ENCODE measurements at regions not wholly inside any gene's neighbourhood (a gene's known extent, or its start where the extent isn't known, plus 50 kb on each side); places are given as distances from the start of the nearest gene placed in this dataset.

DNA sequence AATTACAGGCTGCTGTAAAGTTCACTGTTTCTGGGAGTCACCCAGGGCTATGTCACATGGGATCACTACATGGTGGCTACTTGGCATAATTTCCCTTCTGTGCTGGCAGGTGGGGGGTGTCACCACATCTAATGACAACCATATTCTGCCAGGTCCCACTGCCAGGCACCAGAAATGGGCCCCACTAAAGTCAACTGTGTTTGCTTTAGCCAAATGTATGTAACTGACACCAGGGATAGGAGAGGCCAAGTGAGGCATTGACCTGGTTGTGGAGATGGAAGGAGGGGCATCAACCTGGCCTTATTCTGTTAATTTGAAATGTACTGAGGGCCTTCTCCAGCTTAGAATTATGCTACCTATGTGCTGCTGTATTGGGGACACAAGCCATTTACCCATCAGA is 370.6 kb upstream of the PROX1 start:
- no peak overlapping the region for H3K4me2 ChIP-seq (ENCODE audit: low read length)
- H3K27ac ChIP-seq (ENCODE audit: low read depth, low read length, poor library complexity, severe bottlenecking): no peak overlapping the region
- no peak for DNase-seq (ENCODE audit: low spot score)
- H3K79me2 ChIP-seq (ENCODE audit: insufficient read depth, low read depth, low read length): no peaks in the 10 kb centered on the region
- H3K4me3 ChIP-seq (ENCODE audit: low read depth, low read length, poor library complexity, severe bottlenecking): no peak overlapping the region
- H3K9me2 ChIP-seq (ENCODE audit: insufficient read depth, low read length): no peaks in the 10 kb centered on the region
- intact Hi-C loops (cut with micrococcal nuclease; ENCODE audit: unreplicated experiment): no loop called here
- ChIA-PET CTCF (ENCODE audit: unreplicated experiment) (no interaction called here), POLR2A (interaction anchor here (0.6 to 1.0 kb wide), 2 partner anchors 18 to 337 kb away, joined by 3 read pairs; no protein-coding TSS in a partner anchor)
- no peaks in the 10 kb centered on the region for H3K36me3 ChIP-seq (ENCODE audit: insufficient read depth, low read length)
- TF ChIP-seq EZH2phosphoT487 (IDR thresholded peaks at IDR 0.05; ENCODE audit: borderline replicate concordance, low read depth, low read length): no peak
- TF ChIP-seq, protein P1, sequence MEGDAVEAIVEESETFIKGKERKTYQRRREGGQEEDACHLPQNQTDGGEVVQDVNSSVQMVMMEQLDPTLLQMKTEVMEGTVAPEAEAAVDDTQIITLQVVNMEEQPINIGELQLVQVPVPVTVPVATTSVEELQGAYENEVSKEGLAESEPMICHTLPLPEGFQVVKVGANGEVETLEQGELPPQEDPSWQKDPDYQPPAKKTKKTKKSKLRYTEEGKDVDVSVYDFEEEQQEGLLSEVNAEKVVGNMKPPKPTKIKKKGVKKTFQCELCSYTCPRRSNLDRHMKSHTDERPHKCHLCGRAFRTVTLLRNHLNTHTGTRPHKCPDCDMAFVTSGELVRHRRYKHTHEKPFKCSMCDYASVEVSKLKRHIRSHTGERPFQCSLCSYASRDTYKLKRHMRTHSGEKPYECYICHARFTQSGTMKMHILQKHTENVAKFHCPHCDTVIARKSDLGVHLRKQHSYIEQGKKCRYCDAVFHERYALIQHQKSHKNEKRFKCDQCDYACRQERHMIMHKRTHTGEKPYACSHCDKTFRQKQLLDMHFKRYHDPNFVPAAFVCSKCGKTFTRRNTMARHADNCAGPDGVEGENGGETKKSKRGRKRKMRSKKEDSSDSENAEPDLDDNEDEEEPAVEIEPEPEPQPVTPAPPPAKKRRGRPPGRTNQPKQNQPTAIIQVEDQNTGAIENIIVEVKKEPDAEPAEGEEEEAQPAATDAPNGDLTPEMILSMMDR (conservative IDR thresholded peaks at IDR 0.05; ENCODE audit: low read length): no peak
- H3K9me3 ChIP-seq (ENCODE audit: low read length): no peaks in the 10 kb centered on the region
- no TSS peak for BruUV-seq (replicated peaks)
- no peaks in the 10 kb centered on the region for H3K4me1 ChIP-seq (ENCODE audit: insufficient read depth, low read length, poor library complexity, severe bottlenecking)
- H2AFZ ChIP-seq (ENCODE audit: low read length): no peak overlapping the region
- H4K20me1 ChIP-seq (ENCODE audit: insufficient read depth, low read length): no peaks in the 10 kb centered on the region

DNA sequence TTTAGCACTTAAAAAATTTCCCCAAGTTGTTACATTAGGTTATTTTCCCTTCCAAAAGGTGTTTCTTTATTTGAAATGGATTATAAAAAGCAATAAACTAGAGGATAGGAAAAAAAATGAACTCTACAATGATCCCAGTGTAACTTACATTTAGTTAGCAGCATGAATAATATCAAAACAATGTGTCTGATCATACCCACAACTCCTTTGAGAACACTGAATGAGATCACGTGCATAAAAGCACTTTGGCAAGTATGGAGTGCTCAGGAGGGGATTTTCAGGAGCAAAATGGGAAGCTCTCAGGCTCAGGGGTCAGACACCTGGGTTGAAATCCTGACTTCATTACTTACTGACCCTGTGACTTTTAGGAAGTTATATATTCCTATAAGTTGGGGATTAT is 369.7 kb upstream of the PROX1 start:
- H3K4me3 ChIP-seq (ENCODE audit: low read depth, low read length, poor library complexity, severe bottlenecking): no peak overlapping the region
- DNase-seq (ENCODE audit: low spot score): no peak
- H3K79me2 ChIP-seq (ENCODE audit: insufficient read depth, low read depth, low read length): no peaks in the 10 kb centered on the region
- intact Hi-C loops (cut with micrococcal nuclease; ENCODE audit: unreplicated experiment): no loop called here
- no peak overlapping the region for H2AFZ ChIP-seq (ENCODE audit: low read length)
- H3K9me3 ChIP-seq (ENCODE audit: low read length): no peaks in the 10 kb centered on the region
- no TSS peak for BruUV-seq (replicated peaks)
- no peaks in the 10 kb centered on the region for H4K20me1 ChIP-seq (ENCODE audit: insufficient read depth, low read length)
- TF ChIP-seq, protein P1 (conservative IDR thresholded peaks at IDR 0.05; ENCODE audit: low read length): no peak
- TF ChIP-seq EZH2phosphoT487 (IDR thresholded peaks at IDR 0.05; ENCODE audit: borderline replicate concordance, low read depth, low read length): no peak
- no peaks in the 10 kb centered on the region for H3K9me2 ChIP-seq (ENCODE audit: insufficient read depth, low read length)
- ChIA-PET POLR2A (no interaction called here), CTCF (ENCODE audit: unreplicated experiment) (no interaction called here)
- H3K4me2 ChIP-seq (ENCODE audit: low read length): no peak overlapping the region
- no peaks in the 10 kb centered on the region for H3K4me1 ChIP-seq (ENCODE audit: insufficient read depth, low read length, poor library complexity, severe bottlenecking)
- H3K36me3 ChIP-seq (ENCODE audit: insufficient read depth, low read length): no peaks in the 10 kb centered on the region
- H3K27ac ChIP-seq (ENCODE audit: low read depth, low read length, poor library complexity, severe bottlenecking): no peak overlapping the region

DNA sequence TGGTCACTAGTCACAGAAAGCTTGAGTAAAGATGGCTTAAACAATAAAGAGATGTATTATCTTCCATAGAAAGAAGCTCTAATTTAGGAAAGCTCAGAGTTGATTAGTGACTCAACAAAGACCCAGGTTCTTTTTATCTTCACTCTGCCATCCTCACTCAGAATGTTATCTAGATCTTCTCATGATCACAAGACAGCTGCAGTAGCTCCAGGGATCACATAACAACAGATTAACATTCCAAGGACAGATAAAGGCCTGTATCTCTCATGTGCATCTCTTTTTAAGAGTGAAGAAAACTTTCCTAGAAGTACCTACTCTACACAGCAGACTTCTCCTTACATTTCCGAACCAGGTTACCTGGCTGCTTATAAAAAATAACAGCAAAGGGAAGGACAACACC is 368.7 kb upstream of the PROX1 start:
- CTCF ChIA-PET (ENCODE audit: unreplicated experiment): no interaction called here
- H3K9me2 ChIP-seq (ENCODE audit: insufficient read depth, low read length): no peaks in the 10 kb centered on the region
- H3K9me3 ChIP-seq (ENCODE audit: low read length): no peaks in the 10 kb centered on the region
- no peaks in the 10 kb centered on the region for H3K4me1 ChIP-seq (ENCODE audit: insufficient read depth, low read length, poor library complexity, severe bottlenecking)
- no peak for DNase-seq (ENCODE audit: low spot score)
- H2AFZ ChIP-seq (ENCODE audit: low read length): no peak overlapping the region
- no peak for TF ChIP-seq EZH2phosphoT487 (IDR thresholded peaks at IDR 0.05; ENCODE audit: borderline replicate concordance, low read depth, low read length)
- TF ChIP-seq, protein P1 (conservative IDR thresholded peaks at IDR 0.05; ENCODE audit: low read length): no peak
- POLR2A ChIA-PET: no interaction called here
- H3K36me3 ChIP-seq (ENCODE audit: insufficient read depth, low read length): no peaks in the 10 kb centered on the region
- intact Hi-C loops (cut with micrococcal nuclease; ENCODE audit: unreplicated experiment): no loop called here
- no peak overlapping the region for H3K27ac ChIP-seq (ENCODE audit: low read depth, low read length, poor library complexity, severe bottlenecking)
- H4K20me1 ChIP-seq (ENCODE audit: insufficient read depth, low read length): no peaks in the 10 kb centered on the region
- BruUV-seq (replicated peaks): no TSS peak
- no peak overlapping the region for H3K4me2 ChIP-seq (ENCODE audit: low read length)
- H3K79me2 ChIP-seq (ENCODE audit: insufficient read depth, low read depth, low read length): no peaks in the 10 kb centered on the region
- no peak overlapping the region for H3K4me3 ChIP-seq (ENCODE audit: low read depth, low read length, poor library complexity, severe bottlenecking)
